ENCODE measurements at regions not wholly inside any gene's neighbourhood (a gene's known extent, or its start where the extent isn't known, plus 50 kb on each side); places are given as distances from the start of the nearest gene placed in this dataset.
A peak's percentile ranks its signal among the peaks of the same experiment; 100 is the strongest.
"Not testable (repeated sequence)": the region's sequence is repeated elsewhere in the genome, so short reads cannot be mapped to it uniquely, and the experiment has no call there.

- DNase-seq = no peak
These were observed 152.8 kb downstream of the TFCP2L1 start for GRCh38 chr2:121132054-121132761.

- no peak for DNase-seq
These were observed 152.3 kb downstream of the TFCP2L1 start for GRCh38 chr2:121132762-121133107.

GRCh38 chr2:121133551-121134319, 151.3 kb downstream of the TFCP2L1 start:
- DNase-seq = no peak

GRCh38 chr2:121134728-121135127, 150.3 kb downstream of the TFCP2L1 start:
- DNase-seq = no peak

GRCh38 chr2:121135168-121135853, 149.7 kb downstream of the TFCP2L1 start:
- DNase-seq = no peak

GRCh38 chr2:121136323-121136722, 148.7 kb downstream of the TFCP2L1 start:
- DNase-seq = no peak

GRCh38 chr2:121137571-121137970, 147.4 kb downstream of the TFCP2L1 start:
- no peak for DNase-seq

- no peak for DNase-seq
These were observed 144.3 kb downstream of the TFCP2L1 start for GRCh38 chr2:121140734-121141133.

- no peak for DNase-seq
These were observed 142.6 kb downstream of the TFCP2L1 start for GRCh38 chr2:121142452-121142851.

- no peak for DNase-seq
These were observed 140.9 kb downstream of the TFCP2L1 start for GRCh38 chr2:121144111-121144510.

GRCh38 chr2:121146630-121147029, 138.4 kb downstream of the TFCP2L1 start:
- DNase-seq = no peak

GRCh38 chr2:121147766-121148165, 137.2 kb downstream of the TFCP2L1 start:
- no peak for DNase-seq

- no peak for DNase-seq
These were observed 136.5 kb downstream of the TFCP2L1 start for GRCh38 chr2:121148481-121148880.

- DNase-seq = no peak
These were observed 135.6 kb downstream of the TFCP2L1 start for GRCh38 chr2:121149384-121149783.

- DNase-seq = no peak
These were observed 134.9 kb downstream of the TFCP2L1 start for GRCh38 chr2:121150126-121150525.

GRCh38 chr2:121150713-121151112, 134.3 kb downstream of the TFCP2L1 start:
- DNase-seq = no peak

- no peak for DNase-seq
These were observed 133.5 kb downstream of the TFCP2L1 start for GRCh38 chr2:121151311-121152109.

GRCh38 chr2:121152861-121153260, 132.1 kb downstream of the TFCP2L1 start:
- no peak for DNase-seq

GRCh38 chr2:121153516-121153915, 131.5 kb downstream of the TFCP2L1 start:
- DNase-seq = no peak

GRCh38 chr2:121155502-121156056, 129.4 kb downstream of the TFCP2L1 start:
- peak; percentile 21 to 33 for DNase-seq

- not testable (repeated sequence) for DNase-seq
These were observed 127.5 kb downstream of the TFCP2L1 start for GRCh38 chr2:121157481-121157880.

All from right lung (tissue), 2 donors.